HG02763 (cell line): ENCODE measurements at regions not wholly inside any gene's neighbourhood (a gene's known extent, or its start where the extent isn't known, plus 50 kb on each side); places are given as distances from the start of the nearest gene placed in this dataset.
"Not testable (repeated sequence)": the region's sequence is repeated elsewhere in the genome, so short reads cannot be mapped to it uniquely, and the experiment has no call there.

Experiments
- ATAC-seq: cut with Tn5 transposase; IDR thresholded peaks from one replicate; pipeline ENCODE4 v1.9.1; 2021; ENCODE audit warnings: mild to moderate bottlenecking, moderate library complexity; ENCODE audit not compliant: unreplicated experiment

- ATAC-seq: no peak
Measured at GRCh38 chr1:70812442-70813109, 235.0 kb downstream of the PTGER3 start.

DNA sequence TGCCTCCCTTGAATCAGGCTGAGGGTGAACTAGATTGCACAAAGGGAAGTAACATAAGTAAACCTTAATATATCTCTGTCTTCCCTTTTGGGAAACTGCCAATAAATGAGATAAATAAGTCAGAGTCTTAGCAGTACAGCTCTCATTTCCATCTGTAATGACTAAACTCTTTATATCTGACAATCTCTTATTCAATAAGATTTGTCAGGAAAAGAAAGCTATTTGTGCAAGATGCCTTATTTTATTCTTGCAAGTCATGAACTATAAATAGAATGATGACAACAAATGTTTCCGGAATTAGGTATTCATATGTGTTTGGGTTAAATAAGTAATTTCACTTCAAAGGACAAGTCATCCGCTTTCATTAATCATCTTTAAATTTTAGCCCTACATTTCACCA is 229.2 kb downstream of the PTGER3 start:
- no peak for ATAC-seq

DNA sequence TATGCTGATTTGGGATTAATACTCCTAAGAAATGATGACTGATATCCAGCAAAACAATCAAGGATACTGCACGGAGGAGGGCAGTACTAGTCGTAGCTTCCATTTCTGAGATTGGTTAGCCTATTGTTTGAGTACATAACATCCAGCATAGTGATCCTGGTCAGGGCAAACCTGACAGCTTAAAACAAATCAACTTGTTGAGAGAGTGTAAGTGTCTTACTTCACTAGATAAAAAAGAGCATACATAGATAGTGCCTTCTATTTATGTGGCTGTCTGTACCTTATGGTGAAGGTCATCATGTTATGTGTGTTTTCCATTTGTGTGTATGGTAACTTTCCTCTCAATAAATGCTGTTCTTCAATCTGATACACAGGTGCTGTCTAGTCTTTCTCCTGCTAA is 228.4 kb downstream of the PTGER3 start:
- no peak for ATAC-seq

GRCh38 chr1:70819785-70820184 is 227.8 kb downstream of the PTGER3 start:
- ATAC-seq: no peak

DNA sequence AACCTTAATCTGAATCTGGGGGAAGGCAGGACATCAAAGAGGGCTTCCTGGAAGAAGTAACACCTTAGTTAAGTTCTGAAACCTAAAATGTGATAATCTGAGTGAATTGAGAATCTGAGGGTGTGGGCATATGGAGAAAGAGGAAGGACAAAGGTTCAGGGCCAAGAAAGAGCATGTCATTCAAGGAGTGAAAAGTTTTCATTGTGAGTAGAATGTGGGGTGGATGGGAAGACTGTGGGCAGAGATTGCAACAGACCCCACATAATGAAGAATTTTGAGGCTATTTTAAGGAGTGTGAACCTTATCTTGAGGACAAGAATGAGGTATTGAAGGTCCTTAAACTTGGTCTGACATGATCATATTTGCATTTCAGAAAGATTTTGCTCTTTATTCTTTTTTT is 227.2 kb downstream of the PTGER3 start:
- ATAC-seq: no peak

DNA sequence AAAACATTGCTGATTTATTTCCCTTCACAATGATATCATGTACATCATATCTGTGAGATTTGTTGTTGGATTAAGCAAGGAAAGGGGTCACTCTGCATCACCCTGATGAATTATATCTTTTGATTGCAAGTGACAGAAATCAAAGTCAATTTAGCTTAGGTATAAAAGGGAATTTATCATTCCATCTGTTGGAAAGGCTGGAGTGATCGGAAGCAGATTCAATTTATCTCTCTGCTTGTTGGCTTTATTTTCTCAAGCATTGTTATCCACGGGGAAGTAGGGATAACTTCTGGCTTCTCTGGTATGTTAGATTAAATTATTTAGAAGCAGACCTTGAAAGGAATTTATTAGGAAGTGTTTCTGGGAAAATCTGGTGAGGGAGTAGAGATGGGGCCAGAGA is 226.6 kb downstream of the PTGER3 start:
- ATAC-seq: no peak

DNA sequence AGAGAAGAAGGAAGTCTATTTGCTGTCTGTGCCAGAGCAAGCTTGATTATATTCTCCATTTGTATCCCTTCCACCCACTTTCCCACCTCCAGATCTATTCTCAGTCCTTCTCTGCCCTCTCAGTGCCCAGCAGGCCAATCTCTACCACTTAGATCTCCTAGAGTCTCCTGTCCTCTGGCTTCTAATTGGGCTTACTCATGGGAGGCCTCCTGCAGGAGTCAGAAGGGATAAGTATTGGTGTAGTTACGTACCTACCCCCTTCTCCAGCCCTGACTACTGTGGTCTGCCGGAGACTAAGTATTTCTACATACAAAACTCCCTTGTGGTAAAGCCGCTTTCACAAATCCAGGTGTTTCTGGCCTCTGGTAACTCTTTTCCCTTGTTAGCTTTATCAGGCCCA is 221.2 kb downstream of the PTGER3 start:
- no peak for ATAC-seq

- ATAC-seq: no peak
Measured at GRCh38 chr1:70827030-70827429, 220.6 kb downstream of the PTGER3 start.

GRCh38 chr1:70828177-70828576 is 219.4 kb downstream of the PTGER3 start:
- no peak for ATAC-seq

DNA sequence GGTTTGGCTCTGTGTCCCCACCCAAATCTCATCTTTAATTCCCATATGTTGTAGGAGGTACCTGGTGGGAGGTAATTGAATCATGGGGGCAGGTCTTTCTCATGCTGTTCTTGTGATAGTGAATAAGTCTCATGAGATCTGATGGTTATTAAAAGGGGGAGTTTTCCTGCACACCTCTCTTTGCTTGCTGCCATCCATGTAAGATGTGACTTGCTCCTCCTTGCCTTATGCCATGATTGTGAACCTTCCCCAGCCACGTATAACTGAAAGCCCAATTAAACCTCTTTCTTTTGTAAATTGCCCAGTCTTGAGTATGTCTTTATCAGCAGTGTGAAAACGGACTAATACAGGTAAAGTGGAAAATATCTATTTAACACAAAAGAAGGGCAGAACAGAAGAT is 213.3 kb downstream of the PTGER3 start:
- not testable (repeated sequence) for ATAC-seq

DNA sequence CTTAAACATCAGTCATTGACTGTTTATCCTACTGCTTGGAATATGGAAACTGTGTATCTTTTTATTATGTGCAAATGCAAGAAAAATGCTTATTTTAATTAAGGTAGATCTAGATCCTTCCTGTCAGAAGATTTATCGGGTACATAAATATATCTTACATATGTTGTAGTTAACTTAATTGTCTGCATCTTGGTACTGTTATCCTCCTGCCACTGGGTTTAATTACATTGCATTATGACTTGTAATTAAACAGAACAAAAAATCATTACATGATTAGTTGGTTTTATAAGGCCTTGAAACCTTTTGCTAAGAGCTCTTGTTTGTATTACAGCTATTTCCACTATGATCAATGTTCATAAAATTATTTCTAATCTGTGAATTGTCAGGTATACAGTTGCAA is 211.2 kb downstream of the PTGER3 start:
- ATAC-seq: no peak

DNA sequence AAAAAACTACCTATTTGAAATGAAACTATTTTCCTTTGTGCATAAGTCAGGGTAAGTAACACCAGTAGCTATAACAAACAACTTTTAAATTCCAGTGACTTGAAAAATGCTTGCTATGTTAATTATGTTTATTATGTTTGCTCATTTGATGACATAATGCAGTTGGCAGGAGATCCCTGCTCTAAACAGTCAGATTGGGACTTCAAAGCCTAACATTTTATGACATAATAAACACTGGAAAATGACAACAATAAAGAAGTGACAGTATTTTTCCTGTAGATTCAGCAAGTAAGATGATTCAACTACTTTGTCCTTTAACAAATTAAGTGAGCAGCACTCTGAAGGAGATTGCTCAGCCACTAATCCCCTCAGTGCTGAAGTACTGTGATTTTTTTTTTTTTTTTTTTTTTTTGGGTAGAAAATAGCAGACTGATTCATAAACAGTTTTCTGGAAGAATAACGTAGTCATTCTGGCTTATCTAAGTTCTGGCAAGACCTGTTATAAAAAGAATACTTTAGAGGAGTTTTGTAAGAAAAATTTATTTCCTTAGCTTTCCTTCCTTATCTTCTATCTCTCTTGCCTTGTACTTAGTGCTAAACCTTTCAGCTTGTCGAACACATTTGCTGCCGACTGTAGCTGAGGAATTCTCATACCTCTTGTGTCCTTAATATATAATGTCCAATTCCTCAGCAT is 207.2 kb downstream of the PTGER3 start:
- no peak for ATAC-seq

- ATAC-seq: no peak
Measured at GRCh38 chr1:70842562-70842961, 205.1 kb downstream of the PTGER3 start.

DNA sequence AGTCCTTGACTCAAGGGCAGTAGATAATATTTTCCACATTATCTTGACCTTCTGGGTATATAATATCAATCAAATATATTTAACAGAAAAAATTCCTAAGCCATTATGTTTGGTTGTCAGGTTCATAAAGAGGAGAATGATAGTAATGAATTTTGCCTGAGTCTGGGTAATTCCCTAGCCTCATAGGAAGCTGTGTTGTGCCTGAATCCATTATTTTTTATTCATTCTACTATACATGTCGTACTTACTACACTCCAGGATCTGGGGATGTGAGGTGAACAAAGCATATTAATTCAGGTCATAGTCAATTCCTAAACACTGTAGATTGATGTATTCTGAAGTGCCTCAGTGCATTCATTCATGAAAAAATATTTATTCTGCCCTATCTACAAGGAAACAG is 204.2 kb downstream of the PTGER3 start:
- no peak for ATAC-seq

DNA sequence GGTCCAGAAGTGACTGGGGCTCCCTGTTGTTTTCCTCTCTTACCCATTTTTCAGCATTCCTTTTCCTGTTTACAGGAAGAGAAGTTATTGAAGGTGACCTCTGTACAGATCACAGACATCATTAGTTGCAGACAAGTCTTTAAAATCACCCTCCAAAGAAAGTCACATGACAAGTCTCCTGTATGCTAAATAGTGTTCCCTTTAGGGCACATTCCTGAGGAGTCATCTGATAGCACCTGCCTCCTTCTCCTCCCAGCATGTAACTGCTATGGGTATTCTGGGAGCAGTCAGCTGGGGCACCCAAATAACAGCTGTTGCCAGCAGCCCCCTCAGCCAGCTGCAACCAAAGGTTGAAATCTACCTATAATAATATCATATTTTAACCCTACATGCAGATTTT is 200.6 kb downstream of the PTGER3 start:
- no peak for ATAC-seq

DNA sequence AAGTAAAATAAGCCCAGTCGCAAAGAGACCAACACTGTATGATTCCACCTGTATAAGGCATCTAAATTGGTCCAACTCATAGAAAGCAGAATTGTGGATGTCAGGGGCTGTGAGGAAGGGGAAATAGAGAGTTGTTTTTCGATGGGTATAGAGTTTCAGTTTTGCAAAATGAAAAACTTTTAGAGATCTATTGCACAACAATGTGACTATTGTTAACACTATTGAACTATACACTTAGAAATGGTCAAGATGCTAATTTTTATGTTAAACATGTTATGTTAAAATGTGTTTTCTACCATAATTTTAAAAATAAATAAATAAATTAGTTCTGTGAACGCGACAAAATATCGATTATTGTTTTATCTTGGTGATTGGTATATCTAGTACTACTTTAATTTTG is 192.4 kb downstream of the PTGER3 start:
- no peak for ATAC-seq

DNA sequence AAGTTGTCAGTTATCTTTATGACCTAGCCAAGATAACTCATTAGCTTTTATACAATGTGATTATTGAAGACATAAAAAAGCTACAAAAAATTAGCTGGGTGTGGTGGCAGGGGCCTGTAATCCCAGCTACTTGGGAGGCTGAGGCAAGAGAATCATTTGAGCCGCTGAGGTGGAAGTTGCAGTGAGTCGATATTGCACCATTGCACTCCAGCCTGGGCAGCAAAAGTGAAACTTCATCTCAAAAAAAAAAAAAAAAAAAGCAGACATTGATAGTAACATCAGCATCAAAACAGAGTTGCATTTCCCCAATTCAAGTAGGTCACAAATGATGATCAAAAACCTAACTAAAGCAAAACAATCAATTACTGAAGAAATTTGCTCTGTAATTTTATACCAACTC is 191.4 kb downstream of the PTGER3 start:
- ATAC-seq: no peak

DNA sequence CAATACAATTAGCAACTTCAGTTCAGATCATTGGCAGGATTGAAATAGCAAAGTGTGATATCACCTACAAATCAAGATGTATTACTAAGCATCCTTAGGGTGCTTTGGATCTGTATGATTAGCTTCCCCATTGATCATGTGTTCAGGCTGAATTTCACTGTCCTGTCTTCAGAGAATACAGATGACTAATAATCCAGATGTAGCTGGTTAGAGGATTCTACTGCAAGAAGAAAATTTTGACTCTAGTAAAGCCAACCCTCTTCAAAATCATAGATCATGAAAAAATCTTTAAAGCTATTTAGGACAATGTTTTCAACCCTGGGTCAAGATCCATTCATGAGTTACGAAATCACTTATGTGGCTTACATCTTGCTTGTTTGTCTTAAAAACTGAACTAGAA is 184.4 kb downstream of the PTGER3 start:
- ATAC-seq: no peak

DNA sequence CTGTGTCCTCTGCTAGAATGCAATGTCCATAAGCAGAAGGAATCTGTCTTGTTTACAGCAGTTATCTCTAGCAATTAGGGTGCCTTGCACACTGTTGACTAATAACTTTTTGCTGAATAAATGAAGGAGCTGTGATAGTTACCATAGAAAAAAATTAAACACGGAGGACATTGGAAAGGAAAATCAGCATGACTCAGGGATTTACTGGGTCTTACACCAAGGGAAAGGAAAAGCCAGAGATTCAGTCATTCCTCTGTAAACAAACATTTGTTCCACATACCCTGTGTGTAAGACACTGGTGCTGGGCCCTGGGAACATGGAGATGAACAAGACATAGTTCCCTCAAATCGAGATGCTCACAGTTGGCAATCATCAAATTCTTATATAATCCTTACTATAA is 183.3 kb downstream of the PTGER3 start:
- ATAC-seq: no peak

GRCh38 chr1:70866542-70867264 is 180.9 kb downstream of the PTGER3 start:
- ATAC-seq: no peak

GRCh38 chr1:70871790-70872189 is 175.8 kb downstream of the PTGER3 start:
- no peak for ATAC-seq

GRCh38 chr1:70874063-70874462 is 173.6 kb downstream of the PTGER3 start:
- ATAC-seq: no peak
